Mesenchymal stem cell (in vitro differentiated cells and primary cell): ENCODE measurements at regions not wholly inside any gene's neighbourhood (a gene's known extent, or its start where the extent isn't known, plus 50 kb on each side); places are given as distances from the start of the nearest gene placed in this dataset.

Experiments
- DNase-seq: peaks from one replicate; pipeline ENCODE4 v3.0.0-alpha.2; 2013
- H2AFZ ChIP-seq: one replicate; pipeline ENCODE4 v1.6.1; 2013; ENCODE audit warnings: low read depth, mild to moderate bottlenecking, control low read depth, inconsistent platforms, low read length, moderate library complexity
- H2AK5ac ChIP-seq: 2 replicates; pipeline ENCODE4 v1.6.1; 2013; ENCODE audit warnings: low read length, moderate library complexity, mild to moderate bottlenecking, inconsistent platforms; ENCODE audit not compliant: severe bottlenecking
- H2BK120ac ChIP-seq: one replicate; pipeline ENCODE4 v1.6.1; 2013; ENCODE audit warnings: low read depth, mild to moderate bottlenecking, inconsistent platforms, low read length, moderate library complexity
- H2BK12ac ChIP-seq, 2 experiments: one replicate each; pipeline ENCODE4 v1.6.1; 2013; ENCODE audit warnings: inconsistent platforms in 2 of 2, low read length in 2 of 2, mild to moderate bottlenecking in 2 of 2, moderate library complexity in 2 of 2, control low read depth in 1 of 2
- H2BK15ac ChIP-seq: one replicate; pipeline ENCODE4 v1.6.1; 2013; ENCODE audit warnings: mild to moderate bottlenecking, low read depth, inconsistent platforms; ENCODE audit not compliant: poor library complexity, severe bottlenecking
- H2BK5ac ChIP-seq: 2 replicates; pipeline ENCODE4 v1.6.1; 2013; ENCODE audit warnings: low read depth, mild to moderate bottlenecking, low read length, control low read depth, inconsistent platforms; ENCODE audit not compliant: poor library complexity, severe bottlenecking
- H3K14ac ChIP-seq, 2 experiments: one replicate each; pipeline ENCODE4 v1.6.1; 2013; ENCODE audit warnings: inconsistent platforms in 2 of 2, low read length in 2 of 2, control low read depth in 1 of 2, mild to moderate bottlenecking in 1 of 2, moderate library complexity in 1 of 2
- H3K18ac ChIP-seq, 2 experiments: one replicate each; pipeline ENCODE4 v1.6.1; 2013; ENCODE audit warnings: inconsistent platforms in 2 of 2, low read length in 2 of 2, control low read depth in 1 of 2, low read depth in 1 of 2, mild to moderate bottlenecking in 1 of 2
- H3K23ac ChIP-seq, 2 experiments: one replicate each; pipeline ENCODE4 v1.6.1; 2013; ENCODE audit warnings: inconsistent platforms in 2 of 2, low read length in 2 of 2, mild to moderate bottlenecking in 2 of 2, moderate library complexity in 2 of 2, control low read depth in 1 of 2
- H3K27ac ChIP-seq: 2 replicates; pipeline ENCODE4 v1.5.1; 2013; ENCODE audit warnings: mild to moderate bottlenecking, moderate library complexity, low read length, control low read depth, inconsistent platforms; ENCODE audit not compliant: poor library complexity, severe bottlenecking
- H3K27me3 ChIP-seq, 2 experiments: 2 replicates each; pipeline versions ENCODE4 v1.6.1 to v1.7.0; 2013; ENCODE audit warnings: low read length in 2 of 2, mild to moderate bottlenecking in 2 of 2, moderate library complexity in 2 of 2, control low read depth in 1 of 2, inconsistent platforms in 1 of 2; ENCODE audit not compliant: control insufficient read depth in 1 of 2, insufficient read depth in 1 of 2
- H3K36me3 ChIP-seq, 2 experiments: 2 replicates each; pipeline versions ENCODE4 v1.6.1 to v1.7.0; 2013; ENCODE audit warnings: low read length in 2 of 2, control low read depth in 1 of 2, inconsistent platforms in 1 of 2, low read depth in 1 of 2, mild to moderate bottlenecking in 1 of 2; ENCODE audit not compliant: insufficient read depth in 2 of 2, control insufficient read depth in 1 of 2
- H3K4ac ChIP-seq, 2 experiments: one replicate each; pipeline ENCODE4 v1.6.1; 2013; ENCODE audit warnings: inconsistent platforms in 2 of 2, low read length in 2 of 2, mild to moderate bottlenecking in 2 of 2, moderate library complexity in 2 of 2, control low read depth in 1 of 2, low read depth in 1 of 2
- H3K4me1 ChIP-seq: 2 replicates; pipeline ENCODE4 v1.6.1; 2013; ENCODE audit warnings: low read depth, low read length, control low read depth; ENCODE audit not compliant: control insufficient read depth, insufficient read depth
- H3K4me2 ChIP-seq: 2 replicates; pipeline ENCODE4 v1.6.1; 2013; ENCODE audit warnings: low read length, mild to moderate bottlenecking, inconsistent platforms; ENCODE audit not compliant: poor library complexity, severe bottlenecking
- H3K4me3 ChIP-seq, 2 experiments: 2 replicates each; pipeline versions ENCODE4 v1.5.1 to v1.7.0; 2013; ENCODE audit warnings: low read length in 2 of 2, mild to moderate bottlenecking in 2 of 2, control low read depth in 1 of 2, low read depth in 1 of 2; ENCODE audit not compliant: insufficient read depth in 1 of 2
- H3K79me1 ChIP-seq: replicated peaks from 2 replicates; pipeline ENCODE4 v1.6.1; 2013; ENCODE audit warnings: mild to moderate bottlenecking, control low read depth, low read length, inconsistent platforms; ENCODE audit not compliant: poor library complexity, severe bottlenecking
- H3K9ac ChIP-seq: 2 replicates; pipeline ENCODE4 v1.7.0; 2013; ENCODE audit warnings: mild to moderate bottlenecking, low read length, moderate library complexity
- H3K9me3 ChIP-seq: 2 replicates; pipeline ENCODE4 v1.7.0; 2013; ENCODE audit warnings: mild to moderate bottlenecking, low read length; ENCODE audit not compliant: control insufficient read depth
- H4K8ac ChIP-seq: one replicate; pipeline ENCODE4 v1.6.1; 2013; ENCODE audit warnings: inconsistent platforms, mild to moderate bottlenecking, low read length, moderate library complexity
- H4K91ac ChIP-seq: one replicate; pipeline ENCODE4 v1.6.1; 2013; ENCODE audit warnings: mild to moderate bottlenecking, low read length, inconsistent platforms
- WGBS: methylation state at CpG from one replicate; pipeline ENCODE4 v1.1.7; 2013; ENCODE audit warnings: mixed read lengths; 5-methylcytosine and 5-hydroxymethylcytosine counted together

- H3K9ac ChIP-seq, result no peak overlapping the region
- H3K27ac ChIP-seq, result no peak overlapping the region
- H2BK15ac ChIP-seq, result no peak overlapping the region
- no peak overlapping the region for H4K91ac ChIP-seq
- H3K79me1 ChIP-seq, result no peaks in the 10 kb centered on the region
- no peak overlapping the region for H2AK5ac ChIP-seq
- H4K8ac ChIP-seq, result no peak overlapping the region
- no peak overlapping the region for H3K4me3 ChIP-seq
- no peak overlapping the region for H3K18ac ChIP-seq
- H3K4ac ChIP-seq, result no peak overlapping the region
- no peaks in the 10 kb centered on the region for H3K4me1 ChIP-seq
- no peak overlapping the region for H2AFZ ChIP-seq
- no peaks in the 10 kb centered on the region for H3K36me3 ChIP-seq
- no peak overlapping the region for H2BK5ac ChIP-seq
- no peak overlapping the region for H3K4me2 ChIP-seq
- H3K23ac ChIP-seq, result no peak overlapping the region
- whole genome bisulfite sequencing, result 82% methylated on average over 1 of the region's 1 CpG
- H2BK120ac ChIP-seq, result no peak overlapping the region
- H3K9me3 ChIP-seq, result peaks cover 13% of the 10 kb centered on the region
- no peak for DNase-seq
- H3K27me3 ChIP-seq, result no peaks in the 10 kb centered on the region
- H3K14ac ChIP-seq, result no peak overlapping the region
- no peak overlapping the region for H2BK12ac ChIP-seq
Measured at GRCh38 chr10:9745158-9745557, 1272.5 kb upstream of the CELF2 start.

GRCh38 chr10:9757176-9757575, 1260.5 kb upstream of the CELF2 start:
- Histone ChIP-seq H3K14ac (no peak overlapping the region), H3K27me3 (no peaks in the 10 kb centered on the region), H3K4me2 (no peak overlapping the region), H3K4me3 (no peak overlapping the region), H3K27ac (no peak overlapping the region), H2BK15ac (no peak overlapping the region), H2AK5ac (no peak overlapping the region), H3K23ac (no peak overlapping the region), H3K9me3 (peaks cover 11% of the 10 kb centered on the region), H3K79me1 (no peaks in the 10 kb centered on the region), H2AFZ (no peak overlapping the region), H3K36me3 (no peaks in the 10 kb centered on the region), H3K4ac (no peak overlapping the region), H2BK12ac (no peak overlapping the region), H2BK5ac (no peak overlapping the region), H2BK120ac (no peak overlapping the region), H3K18ac (no peak overlapping the region), H4K8ac (no peak overlapping the region), H4K91ac (no peak overlapping the region), H3K9ac (no peak overlapping the region), H3K4me1 (no peaks in the 10 kb centered on the region)
- WGBS, result 87% methylated on average over 6 of the region's 6 CpGs
- no peak for DNase-seq

- 82% methylated on average over 3 of the region's 3 CpGs for WGBS
- no peak overlapping the region for H4K8ac ChIP-seq
- no peak overlapping the region for H2AK5ac ChIP-seq
- no peak overlapping the region for H2BK12ac ChIP-seq
- H3K23ac ChIP-seq, result no peak overlapping the region
- H3K79me1 ChIP-seq, result no peaks in the 10 kb centered on the region
- no peak overlapping the region for H3K4ac ChIP-seq
- H3K27me3 ChIP-seq, result no peaks in the 10 kb centered on the region
- no peak overlapping the region for H3K9ac ChIP-seq
- no peak overlapping the region for H2BK120ac ChIP-seq
- no peaks in the 10 kb centered on the region for H3K4me1 ChIP-seq
- no peak overlapping the region for H3K14ac ChIP-seq
- no peak overlapping the region for H4K91ac ChIP-seq
- H3K18ac ChIP-seq, result no peak overlapping the region
- peaks cover 11% of the 10 kb centered on the region for H3K9me3 ChIP-seq
- no peak overlapping the region for H2BK15ac ChIP-seq
- H3K36me3 ChIP-seq, result no peaks in the 10 kb centered on the region
- no peak overlapping the region for H2AFZ ChIP-seq
- no peak overlapping the region for H3K4me3 ChIP-seq
- no peak overlapping the region for H2BK5ac ChIP-seq
- DNase-seq, result no peak
- no peak overlapping the region for H3K27ac ChIP-seq
- H3K4me2 ChIP-seq, result no peak overlapping the region
Measured at GRCh38 chr10:9759596-9759995, 1258.1 kb upstream of the CELF2 start.

- Histone ChIP-seq H3K27ac (no peak overlapping the region), H3K36me3 (no peaks in the 10 kb centered on the region), H2BK12ac (no peak overlapping the region), H3K14ac (no peak overlapping the region), H2BK5ac (no peak overlapping the region), H2BK15ac (no peak overlapping the region), H3K18ac (no peak overlapping the region), H3K79me1 (no peaks in the 10 kb centered on the region), H3K4me2 (no peak overlapping the region), H3K4me1 (no peaks in the 10 kb centered on the region), H2AK5ac (no peak overlapping the region), H2AFZ (no peak overlapping the region), H3K23ac (no peak overlapping the region), H3K9me3 (peaks cover 11% of the 10 kb centered on the region), H3K4me3 (no peak overlapping the region), H3K4ac (no peak overlapping the region), H3K27me3 (no peaks in the 10 kb centered on the region), H3K9ac (peak overlapping the region; percentile 9), H4K91ac (no peak overlapping the region), H4K8ac (no peak overlapping the region), H2BK120ac (no peak overlapping the region)
- peak; percentile 24 for DNase-seq
- 68% methylated on average over 7 of the region's 7 CpGs for WGBS
Measured at GRCh38 chr10:9762966-9763656, 1254.6 kb upstream of the CELF2 start.
